SK-N-SH (cell line): ENCODE measurements at regions not wholly inside any gene's neighbourhood (a gene's known extent, or its start where the extent isn't known, plus 50 kb on each side); places are given as distances from the start of the nearest gene placed in this dataset.

Experiments used
- CTCF ChIA-PET: fragments of 300-600, 350-600 bp; formaldehyde crosslinking; extraction: SDS; loops from one replicate; lab custom pipeline; 2021; lab: Yijun Ruan, JAX
- POLR2A ChIA-PET: fragments of 350-600 bp; sonication (Branson Sonifier 250); formaldehyde crosslinking; extraction: SDS; loops from one replicate; lab custom pipeline; 2020; ENCODE audit warnings: antibody characterized with exemption, inconsistent platforms; lab: Yijun Ruan, JAX
- DNase-seq: peaks from one replicate; pipeline ENCODE4 v3.0.0; 2012
- H2AFZ ChIP-seq: fragments of 200-600 bp; sonication (generic); 2 replicates; pipeline ENCODE4 v1.8.1; 2016; ENCODE audit warnings: antibody characterized with exemption, mild to moderate bottlenecking, low read depth
- H3F3A ChIP-seq: fragments of 200-600 bp; sonication (generic); replicated peaks from 2 replicates; pipeline ENCODE3; 2016; ENCODE audit warnings: antibody characterized with exemption, mild to moderate bottlenecking; ENCODE audit not compliant: insufficient read depth
- H3K27ac ChIP-seq, 2 experiments: fragments of 200-500 bp in 1 of 2; fragments of 200-600 bp in 1 of 2; sonication (Bioruptor generic) in 1 of 2; sonication (generic), shearing (Covaris generic) in 1 of 2; 2 replicates each; pipeline versions ENCODE4 v1.5.1 to v1.6.1; 2014 to 2016; ENCODE audit warnings: low read depth in 2 of 2, inconsistent platforms in 1 of 2, low read length in 1 of 2, mild to moderate bottlenecking in 1 of 2, mixed read lengths in 1 of 2
- H3K27me3 ChIP-seq: fragments of 200-600 bp; sonication (generic), shearing (Covaris generic); 2 replicates; pipeline ENCODE4 v1.6.1; 2016; ENCODE audit warnings: mixed run types; ENCODE audit not compliant: insufficient read depth
- H3K36me3 ChIP-seq, 2 experiments: fragments of 200-500 bp in 1 of 2; fragments of 200-600 bp in 1 of 2; sonication (Bioruptor generic) in 1 of 2; sonication (generic) in 1 of 2; replicated peaks in 1 of 2; 2 replicates each; pipeline versions ENCODE3 to v1.5.1; 2014 to 2016; ENCODE audit warnings: low read length in 1 of 2, mild to moderate bottlenecking in 1 of 2; ENCODE audit not compliant: insufficient read depth in 2 of 2, control insufficient read depth in 1 of 2
- H3K4me1 ChIP-seq, 2 experiments: fragments of 200-500 bp in 1 of 2; fragments of 200-600 bp in 1 of 2; sonication (Bioruptor generic) in 1 of 2; sonication (generic), shearing (Covaris generic) in 1 of 2; 2 replicates each; pipeline versions ENCODE4 v1.5.1 to v1.6.1; 2014 to 2016; ENCODE audit warnings: low read depth in 1 of 2, low read length in 1 of 2, mixed run types in 1 of 2; ENCODE audit not compliant: insufficient read depth in 2 of 2, control insufficient read depth in 1 of 2
- H3K4me2 ChIP-seq: fragments of 200-600 bp; sonication (generic), shearing (Covaris generic); 2 replicates; pipeline ENCODE4 v1.6.1; 2017; ENCODE audit warnings: mixed run types
- H3K4me3 ChIP-seq, 2 experiments: fragments of 200-500 bp in 1 of 2; fragments of 200-600 bp in 1 of 2; sonication (Bioruptor generic) in 1 of 2; sonication (generic), shearing (Covaris generic) in 1 of 2; 2 replicates each; pipeline versions ENCODE4 v1.5.1 to v1.8.1; 2014 to 2016; ENCODE audit warnings: low read depth in 2 of 2, inconsistent platforms in 1 of 2, low read length in 1 of 2, mild to moderate bottlenecking in 1 of 2, mixed read lengths in 1 of 2, moderate library complexity in 1 of 2
- H3K79me2 ChIP-seq: fragments of 200-600 bp; sonication (generic); 2 replicates; pipeline ENCODE4 v1.8.1; 2017; ENCODE audit warnings: mild to moderate bottlenecking; ENCODE audit not compliant: insufficient read depth
- H3K9ac ChIP-seq: fragments of 200-600 bp; sonication (generic); 2 replicates; pipeline ENCODE4 v1.6.1; 2017; ENCODE audit warnings: mixed run types
- H3K9me2 ChIP-seq: fragments of 200-600 bp; sonication (generic); 2 replicates; pipeline ENCODE4 v1.6.1; 2017; ENCODE audit warnings: mixed run types
- H3K9me3 ChIP-seq: fragments of 200-600 bp; sonication (generic); 2 replicates; pipeline ENCODE4 v1.6.1; 2017; ENCODE audit warnings: mixed run types, mild to moderate bottlenecking, moderate library complexity
- H4K20me1 ChIP-seq: fragments of 200-600 bp; sonication (generic); 2 replicates; pipeline ENCODE4 v1.6.1; 2017; ENCODE audit warnings: mild to moderate bottlenecking, mixed run types; ENCODE audit not compliant: insufficient read depth
- CHD2 ChIP-seq: fragments of 150-350 bp; IDR thresholded peaks from 2 replicates; pipeline ENCODE4 v1.6.1; 2018; ENCODE audit warnings: low read length; ENCODE audit not compliant: partially characterized antibody
- EZH2phosphoT487 ChIP-seq: fragments of 200-600 bp; sonication (generic); IDR thresholded peaks from 2 replicates; pipeline ENCODE4 v1.6.1; 2017; ENCODE audit warnings: low read depth, mixed run types, mild to moderate bottlenecking, antibody characterized with exemption, moderate library complexity, borderline replicate concordance
- GATA2 ChIP-seq: sonication (generic); formaldehyde crosslinking; IDR thresholded peaks from 2 replicates; pipeline ENCODE4 v1.5.0; 2020; ENCODE audit warnings: mild to moderate bottlenecking, missing genetic modification reagents
- JUND ChIP-seq: IDR thresholded peaks from 2 replicates; pipeline ENCODE4 v1.4.0; 2012
- MXI1 ChIP-seq: IDR thresholded peaks from 2 replicates; pipeline ENCODE4 v1.6.1; 2012; ENCODE audit warnings: mild to moderate bottlenecking, low read depth, low read length, improper control_type of control experiment
- NRF1 ChIP-seq: IDR thresholded peaks from 2 replicates; pipeline ENCODE4 v1.6.1; 2012; ENCODE audit warnings: low read depth, mild to moderate bottlenecking, low read length
- POLR2AphosphoS5 ChIP-seq: IDR thresholded peaks from 2 replicates; pipeline ENCODE4 v1.6.1; 2012; ENCODE audit warnings: low read depth, low read length
- RAD21 ChIP-seq: IDR thresholded peaks from 2 replicates; pipeline ENCODE4 v1.6.1; 2012; ENCODE audit warnings: mild to moderate bottlenecking, low read length
- RCOR1 ChIP-seq: fragments of 150-350 bp; IDR thresholded peaks from 2 replicates; pipeline ENCODE4 v1.6.1; 2017; ENCODE audit warnings: antibody characterized with exemption, low read length
- RFX5 ChIP-seq: IDR thresholded peaks from 2 replicates; pipeline ENCODE4 v1.6.1; 2012; ENCODE audit warnings: mild to moderate bottlenecking, improper control_type of control experiment, low read length
- TAF1 ChIP-seq: IDR thresholded peaks from 2 replicates; pipeline ENCODE4 v1.6.1; 2012; ENCODE audit warnings: low read depth, mild to moderate bottlenecking, low read length, moderate library complexity, borderline replicate concordance
- TCF12 ChIP-seq: IDR thresholded peaks from 2 replicates; pipeline ENCODE4 v1.4.0; 2012
- TEAD4 ChIP-seq: IDR thresholded peaks from 2 replicates; pipeline ENCODE4 v1.4.0; 2012; ENCODE audit warnings: mild to moderate bottlenecking, borderline replicate concordance; ENCODE audit not compliant: insufficient read depth
- YY1 ChIP-seq: IDR thresholded peaks from 2 replicates; pipeline ENCODE4 v1.4.0; 2012; ENCODE audit warnings: low read depth, mild to moderate bottlenecking
- WGBS: methylation state at CpG from one replicate; pipeline ENCODE4 v1.1.6; 2017; ENCODE audit warnings: low lambda C conversion rate; 5-methylcytosine and 5-hydroxymethylcytosine counted together
- TF ChIP-seq, protein P1 (sequence below): fragments of 200-600 bp; sonication (generic); IDR thresholded peaks from 2 replicates; pipeline ENCODE4 v1.6.1; 2017; ENCODE audit warnings: antibody characterized with exemption, mild to moderate bottlenecking, moderate library complexity
- TF ChIP-seq, protein P2 (sequence below): IDR thresholded peaks from 2 replicates; pipeline ENCODE4 v1.6.1; 2012; ENCODE audit warnings: mild to moderate bottlenecking, low read depth, low read length, moderate library complexity
- TF ChIP-seq, protein P3 (sequence below): fragments of 150-350 bp; IDR thresholded peaks from 2 replicates; pipeline ENCODE4 v1.6.1; 2016; ENCODE audit warnings: mild to moderate bottlenecking, low read depth, low read length
- TF ChIP-seq, protein P4 (sequence below): IDR thresholded peaks from 2 replicates; pipeline ENCODE4 v1.4.0; 2012; ENCODE audit warnings: low read depth

DNA sequence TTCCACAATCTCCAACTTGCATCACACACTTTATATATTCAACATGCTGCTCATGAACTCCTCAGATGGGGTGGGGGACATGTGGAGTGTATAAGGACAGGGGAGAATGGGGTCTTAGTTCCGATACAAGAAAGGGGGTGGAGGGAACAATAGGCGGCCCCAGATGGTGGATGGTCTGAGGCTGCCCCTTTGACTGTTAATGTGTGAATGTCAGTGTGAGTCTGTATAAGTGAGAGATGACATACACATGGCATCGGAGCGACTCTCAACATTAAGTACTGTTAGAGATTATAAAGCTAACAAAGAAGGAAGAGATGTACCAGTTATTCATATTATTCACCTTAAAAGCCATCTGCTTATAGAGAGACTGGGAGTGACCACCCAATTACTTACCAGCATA lies 193.1 kb downstream of the AXIN2 start:
- Histone ChIP-seq H3K9ac (no peak overlapping the region), H3K79me2 (no peaks in the 10 kb centered on the region), H4K20me1 (no peaks in the 10 kb centered on the region), H3K4me2 (no peak overlapping the region), H3K4me1 (no peaks in the 10 kb centered on the region; a peak in 1 of 4 replicates), H2AFZ (no peak overlapping the region), H3K27me3 (peaks cover 17% of the 10 kb centered on the region; the same call in 1 of the 2 replicates), H3K36me3 (no peaks in the 10 kb centered on the region), H3F3A (no peaks in the 10 kb centered on the region), H3K9me2 (no peaks in the 10 kb centered on the region), H3K27ac (no peak overlapping the region), H3K9me3 (no peaks in the 10 kb centered on the region), H3K4me3 (no peak overlapping the region)
- ChIA-PET POLR2A (no interaction called here), CTCF (no interaction called here)
- WGBS = 71% methylated on average over 4 of the region's 4 CpGs
- TF ChIP-seq, protein P1, sequence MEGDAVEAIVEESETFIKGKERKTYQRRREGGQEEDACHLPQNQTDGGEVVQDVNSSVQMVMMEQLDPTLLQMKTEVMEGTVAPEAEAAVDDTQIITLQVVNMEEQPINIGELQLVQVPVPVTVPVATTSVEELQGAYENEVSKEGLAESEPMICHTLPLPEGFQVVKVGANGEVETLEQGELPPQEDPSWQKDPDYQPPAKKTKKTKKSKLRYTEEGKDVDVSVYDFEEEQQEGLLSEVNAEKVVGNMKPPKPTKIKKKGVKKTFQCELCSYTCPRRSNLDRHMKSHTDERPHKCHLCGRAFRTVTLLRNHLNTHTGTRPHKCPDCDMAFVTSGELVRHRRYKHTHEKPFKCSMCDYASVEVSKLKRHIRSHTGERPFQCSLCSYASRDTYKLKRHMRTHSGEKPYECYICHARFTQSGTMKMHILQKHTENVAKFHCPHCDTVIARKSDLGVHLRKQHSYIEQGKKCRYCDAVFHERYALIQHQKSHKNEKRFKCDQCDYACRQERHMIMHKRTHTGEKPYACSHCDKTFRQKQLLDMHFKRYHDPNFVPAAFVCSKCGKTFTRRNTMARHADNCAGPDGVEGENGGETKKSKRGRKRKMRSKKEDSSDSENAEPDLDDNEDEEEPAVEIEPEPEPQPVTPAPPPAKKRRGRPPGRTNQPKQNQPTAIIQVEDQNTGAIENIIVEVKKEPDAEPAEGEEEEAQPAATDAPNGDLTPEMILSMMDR = no peak
- TF ChIP-seq EZH2phosphoT487 (no peak), RAD21 (no peak), RCOR1 (no peak), RFX5 (no peak), TAF1 (no peak), CHD2 (no peak), POLR2AphosphoS5 (no peak), JUND (no peak), YY1 (no peak), NRF1 (no peak), GATA2 (no peak), TCF12 (no peak), MXI1 (no peak), TEAD4 (no peak)
- TF ChIP-seq, protein P2, sequence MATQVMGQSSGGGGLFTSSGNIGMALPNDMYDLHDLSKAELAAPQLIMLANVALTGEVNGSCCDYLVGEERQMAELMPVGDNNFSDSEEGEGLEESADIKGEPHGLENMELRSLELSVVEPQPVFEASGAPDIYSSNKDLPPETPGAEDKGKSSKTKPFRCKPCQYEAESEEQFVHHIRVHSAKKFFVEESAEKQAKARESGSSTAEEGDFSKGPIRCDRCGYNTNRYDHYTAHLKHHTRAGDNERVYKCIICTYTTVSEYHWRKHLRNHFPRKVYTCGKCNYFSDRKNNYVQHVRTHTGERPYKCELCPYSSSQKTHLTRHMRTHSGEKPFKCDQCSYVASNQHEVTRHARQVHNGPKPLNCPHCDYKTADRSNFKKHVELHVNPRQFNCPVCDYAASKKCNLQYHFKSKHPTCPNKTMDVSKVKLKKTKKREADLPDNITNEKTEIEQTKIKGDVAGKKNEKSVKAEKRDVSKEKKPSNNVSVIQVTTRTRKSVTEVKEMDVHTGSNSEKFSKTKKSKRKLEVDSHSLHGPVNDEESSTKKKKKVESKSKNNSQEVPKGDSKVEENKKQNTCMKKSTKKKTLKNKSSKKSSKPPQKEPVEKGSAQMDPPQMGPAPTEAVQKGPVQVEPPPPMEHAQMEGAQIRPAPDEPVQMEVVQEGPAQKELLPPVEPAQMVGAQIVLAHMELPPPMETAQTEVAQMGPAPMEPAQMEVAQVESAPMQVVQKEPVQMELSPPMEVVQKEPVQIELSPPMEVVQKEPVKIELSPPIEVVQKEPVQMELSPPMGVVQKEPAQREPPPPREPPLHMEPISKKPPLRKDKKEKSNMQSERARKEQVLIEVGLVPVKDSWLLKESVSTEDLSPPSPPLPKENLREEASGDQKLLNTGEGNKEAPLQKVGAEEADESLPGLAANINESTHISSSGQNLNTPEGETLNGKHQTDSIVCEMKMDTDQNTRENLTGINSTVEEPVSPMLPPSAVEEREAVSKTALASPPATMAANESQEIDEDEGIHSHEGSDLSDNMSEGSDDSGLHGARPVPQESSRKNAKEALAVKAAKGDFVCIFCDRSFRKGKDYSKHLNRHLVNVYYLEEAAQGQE = no peak
- TF ChIP-seq, protein P3, sequence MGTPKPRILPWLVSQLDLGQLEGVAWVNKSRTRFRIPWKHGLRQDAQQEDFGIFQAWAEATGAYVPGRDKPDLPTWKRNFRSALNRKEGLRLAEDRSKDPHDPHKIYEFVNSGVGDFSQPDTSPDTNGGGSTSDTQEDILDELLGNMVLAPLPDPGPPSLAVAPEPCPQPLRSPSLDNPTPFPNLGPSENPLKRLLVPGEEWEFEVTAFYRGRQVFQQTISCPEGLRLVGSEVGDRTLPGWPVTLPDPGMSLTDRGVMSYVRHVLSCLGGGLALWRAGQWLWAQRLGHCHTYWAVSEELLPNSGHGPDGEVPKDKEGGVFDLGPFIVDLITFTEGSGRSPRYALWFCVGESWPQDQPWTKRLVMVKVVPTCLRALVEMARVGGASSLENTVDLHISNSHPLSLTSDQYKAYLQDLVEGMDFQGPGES = no peak
- TF ChIP-seq, protein P4, sequence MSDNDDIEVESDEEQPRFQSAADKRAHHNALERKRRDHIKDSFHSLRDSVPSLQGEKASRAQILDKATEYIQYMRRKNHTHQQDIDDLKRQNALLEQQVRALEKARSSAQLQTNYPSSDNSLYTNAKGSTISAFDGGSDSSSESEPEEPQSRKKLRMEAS = no peak
- DNase-seq = no peak
